HepG2 (cell line): ENCODE measurements at regions not wholly inside any gene's neighbourhood (a gene's known extent, or its start where the extent isn't known, plus 50 kb on each side); places are given as distances from the start of the nearest gene placed in this dataset.

Source experiments
- AGO1 ChIP-seq: fragments of 200-400 bp; formaldehyde crosslinking; IDR thresholded peaks from 2 replicates; pipeline ENCODE4 v1.6.1; 2017; ENCODE audit warnings: mild to moderate bottlenecking, low read depth, low read length, moderate library complexity; ENCODE audit not compliant: poor library complexity, severe bottlenecking
- HNRNPK ChIP-seq: fragments of 200-400 bp; formaldehyde crosslinking; IDR thresholded peaks from 2 replicates; pipeline ENCODE4 v1.6.1; 2018; ENCODE audit warnings: low read length, low read depth, moderate library complexity, mild to moderate bottlenecking; ENCODE audit not compliant: poor library complexity, severe bottlenecking
- PCBP2 ChIP-seq: fragments of 200-400 bp; formaldehyde crosslinking; optimal IDR thresholded peaks from 2 replicates; pipeline ENCODE3; 2018; ENCODE audit warnings: low read length, low read depth; ENCODE audit not compliant: poor library complexity, severe bottlenecking
- POLR2G ChIP-seq: fragments of 200-400 bp; formaldehyde crosslinking; IDR thresholded peaks from 2 replicates; pipeline ENCODE4 v1.6.1; 2018; ENCODE audit warnings: mild to moderate bottlenecking, low read depth, low read length, moderate library complexity
- SMARCE1 ChIP-seq: fragments of 450-650 bp; IDR thresholded peaks from 2 replicates; pipeline ENCODE4 v1.6.1; 2017; ENCODE audit warnings: borderline replicate concordance
- ZNF343 ChIP-seq: sonication (generic); formaldehyde crosslinking; IDR thresholded peaks from 2 replicates; pipeline ENCODE4 v1.4.0; 2020; ENCODE audit warnings: mild to moderate bottlenecking, missing genetic modification reagents
- ZNF891 ChIP-seq: sonication (generic); formaldehyde crosslinking; IDR thresholded peaks from 2 replicates; pipeline ENCODE4 v1.5.0; 2020; ENCODE audit warnings: mild to moderate bottlenecking, missing genetic modification reagents
- TF ChIP-seq, protein P1 (sequence below): sonication (generic); formaldehyde crosslinking; IDR thresholded peaks from 2 replicates; pipeline ENCODE4 v1.4.0; 2020; ENCODE audit warnings: missing genetic modification reagents
- TF ChIP-seq, protein P2 (sequence below): sonication (generic); formaldehyde crosslinking; IDR thresholded peaks from 2 replicates; pipeline ENCODE4 v1.5.0; 2020; ENCODE audit warnings: mild to moderate bottlenecking, missing genetic modification reagents, moderate library complexity
- TF ChIP-seq, protein P3 (sequence below): IDR thresholded peaks from 2 replicates; pipeline ENCODE4 v1.6.1; 2016; ENCODE audit warnings: mild to moderate bottlenecking, missing biosample characterization, missing genetic modification reagents
- TF ChIP-seq, protein P4 (sequence below): sonication (generic); formaldehyde crosslinking; IDR thresholded peaks from one replicate; pipeline ENCODE4 v1.5.1; 2020; ENCODE audit warnings: mild to moderate bottlenecking, missing genetic modification reagents; ENCODE audit errors: not compliant biosample characterization

DNA sequence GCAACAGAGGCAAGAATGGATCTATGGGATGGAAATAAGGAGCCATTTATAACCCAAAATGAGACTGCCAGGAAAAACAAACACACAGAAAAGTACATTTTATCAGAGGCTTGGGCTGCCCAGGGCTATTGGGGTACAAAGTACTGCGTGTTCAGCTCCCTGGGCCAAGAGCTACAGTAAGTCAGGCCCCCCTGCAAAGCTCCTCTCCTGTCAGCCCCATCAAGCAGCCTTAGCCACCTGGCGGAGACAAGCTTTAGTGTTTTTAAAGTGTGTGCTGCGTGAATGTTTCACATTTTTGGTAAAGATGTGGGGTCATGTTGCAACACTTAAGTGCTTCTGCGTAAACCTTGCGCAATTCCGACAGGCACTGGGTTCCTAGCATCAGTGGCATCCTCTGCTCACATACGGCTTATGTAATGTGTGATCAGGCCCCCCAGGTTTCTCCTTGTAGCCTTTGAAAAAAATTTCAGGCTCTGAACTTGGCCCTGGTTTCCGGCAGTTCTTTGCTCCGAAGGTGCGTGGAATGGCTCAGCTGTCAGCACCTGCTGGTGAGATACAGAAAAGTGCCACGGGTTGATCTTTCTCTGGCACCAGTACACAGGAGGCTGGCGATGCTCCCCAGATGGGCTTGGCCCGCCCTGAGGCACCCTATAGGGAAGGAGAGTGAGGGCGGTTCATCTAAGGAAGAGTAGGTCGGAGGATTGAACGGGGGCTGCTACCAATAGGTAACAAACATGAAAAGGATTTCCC lies 198.7 kb upstream of the EEA1 start (continued):
- TF ChIP-seq, protein P1, sequence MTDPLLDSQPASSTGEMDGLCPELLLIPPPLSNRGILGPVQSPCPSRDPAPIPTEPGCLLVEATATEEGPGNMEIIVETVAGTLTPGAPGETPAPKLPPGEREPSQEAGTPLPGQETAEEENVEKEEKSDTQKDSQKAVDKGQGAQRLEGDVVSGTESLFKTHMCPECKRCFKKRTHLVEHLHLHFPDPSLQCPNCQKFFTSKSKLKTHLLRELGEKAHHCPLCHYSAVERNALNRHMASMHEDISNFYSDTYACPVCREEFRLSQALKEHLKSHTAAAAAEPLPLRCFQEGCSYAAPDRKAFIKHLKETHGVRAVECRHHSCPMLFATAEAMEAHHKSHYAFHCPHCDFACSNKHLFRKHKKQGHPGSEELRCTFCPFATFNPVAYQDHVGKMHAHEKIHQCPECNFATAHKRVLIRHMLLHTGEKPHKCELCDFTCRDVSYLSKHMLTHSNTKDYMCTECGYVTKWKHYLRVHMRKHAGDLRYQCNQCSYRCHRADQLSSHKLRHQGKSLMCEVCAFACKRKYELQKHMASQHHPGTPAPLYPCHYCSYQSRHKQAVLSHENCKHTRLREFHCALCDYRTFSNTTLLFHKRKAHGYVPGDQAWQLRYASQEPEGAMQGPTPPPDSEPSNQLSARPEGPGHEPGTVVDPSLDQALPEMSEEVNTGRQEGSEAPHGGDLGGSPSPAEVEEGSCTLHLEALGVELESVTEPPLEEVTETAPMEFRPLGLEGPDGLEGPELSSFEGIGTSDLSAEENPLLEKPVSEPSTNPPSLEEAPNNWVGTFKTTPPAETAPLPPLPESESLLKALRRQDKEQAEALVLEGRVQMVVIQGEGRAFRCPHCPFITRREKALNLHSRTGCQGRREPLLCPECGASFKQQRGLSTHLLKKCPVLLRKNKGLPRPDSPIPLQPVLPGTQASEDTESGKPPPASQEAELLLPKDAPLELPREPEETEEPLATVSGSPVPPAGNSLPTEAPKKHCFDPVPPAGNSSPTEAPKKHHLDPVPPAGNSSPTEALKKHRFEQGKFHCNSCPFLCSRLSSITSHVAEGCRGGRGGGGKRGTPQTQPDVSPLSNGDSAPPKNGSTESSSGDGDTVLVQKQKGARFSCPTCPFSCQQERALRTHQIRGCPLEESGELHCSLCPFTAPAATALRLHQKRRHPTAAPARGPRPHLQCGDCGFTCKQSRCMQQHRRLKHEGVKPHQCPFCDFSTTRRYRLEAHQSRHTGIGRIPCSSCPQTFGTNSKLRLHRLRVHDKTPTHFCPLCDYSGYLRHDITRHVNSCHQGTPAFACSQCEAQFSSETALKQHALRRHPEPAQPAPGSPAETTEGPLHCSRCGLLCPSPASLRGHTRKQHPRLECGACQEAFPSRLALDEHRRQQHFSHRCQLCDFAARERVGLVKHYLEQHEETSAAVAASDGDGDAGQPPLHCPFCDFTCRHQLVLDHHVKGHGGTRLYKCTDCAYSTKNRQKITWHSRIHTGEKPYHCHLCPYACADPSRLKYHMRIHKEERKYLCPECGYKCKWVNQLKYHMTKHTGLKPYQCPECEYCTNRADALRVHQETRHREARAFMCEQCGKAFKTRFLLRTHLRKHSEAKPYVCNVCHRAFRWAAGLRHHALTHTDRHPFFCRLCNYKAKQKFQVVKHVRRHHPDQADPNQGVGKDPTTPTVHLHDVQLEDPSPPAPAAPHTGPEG (CRISPR knock-in tag): 0 out of 2 replicates have a peak, but pooled peaks have one; percentile 40
- TF ChIP-seq, protein P2, sequence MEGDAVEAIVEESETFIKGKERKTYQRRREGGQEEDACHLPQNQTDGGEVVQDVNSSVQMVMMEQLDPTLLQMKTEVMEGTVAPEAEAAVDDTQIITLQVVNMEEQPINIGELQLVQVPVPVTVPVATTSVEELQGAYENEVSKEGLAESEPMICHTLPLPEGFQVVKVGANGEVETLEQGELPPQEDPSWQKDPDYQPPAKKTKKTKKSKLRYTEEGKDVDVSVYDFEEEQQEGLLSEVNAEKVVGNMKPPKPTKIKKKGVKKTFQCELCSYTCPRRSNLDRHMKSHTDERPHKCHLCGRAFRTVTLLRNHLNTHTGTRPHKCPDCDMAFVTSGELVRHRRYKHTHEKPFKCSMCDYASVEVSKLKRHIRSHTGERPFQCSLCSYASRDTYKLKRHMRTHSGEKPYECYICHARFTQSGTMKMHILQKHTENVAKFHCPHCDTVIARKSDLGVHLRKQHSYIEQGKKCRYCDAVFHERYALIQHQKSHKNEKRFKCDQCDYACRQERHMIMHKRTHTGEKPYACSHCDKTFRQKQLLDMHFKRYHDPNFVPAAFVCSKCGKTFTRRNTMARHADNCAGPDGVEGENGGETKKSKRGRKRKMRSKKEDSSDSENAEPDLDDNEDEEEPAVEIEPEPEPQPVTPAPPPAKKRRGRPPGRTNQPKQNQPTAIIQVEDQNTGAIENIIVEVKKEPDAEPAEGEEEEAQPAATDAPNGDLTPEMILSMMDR (CRISPR knock-in tag): peak; percentile 88
- no peak for TF ChIP-seq AGO1
- TF ChIP-seq, protein P3, sequence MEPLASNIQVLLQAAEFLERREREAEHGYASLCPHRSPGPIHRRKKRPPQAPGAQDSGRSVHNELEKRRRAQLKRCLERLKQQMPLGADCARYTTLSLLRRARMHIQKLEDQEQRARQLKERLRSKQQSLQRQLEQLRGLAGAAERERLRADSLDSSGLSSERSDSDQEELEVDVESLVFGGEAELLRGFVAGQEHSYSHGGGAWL: peak; percentile 39; the same call in 1 of the 2 replicates
- no peak for TF ChIP-seq HNRNPK
- TF ChIP-seq, protein P4, sequence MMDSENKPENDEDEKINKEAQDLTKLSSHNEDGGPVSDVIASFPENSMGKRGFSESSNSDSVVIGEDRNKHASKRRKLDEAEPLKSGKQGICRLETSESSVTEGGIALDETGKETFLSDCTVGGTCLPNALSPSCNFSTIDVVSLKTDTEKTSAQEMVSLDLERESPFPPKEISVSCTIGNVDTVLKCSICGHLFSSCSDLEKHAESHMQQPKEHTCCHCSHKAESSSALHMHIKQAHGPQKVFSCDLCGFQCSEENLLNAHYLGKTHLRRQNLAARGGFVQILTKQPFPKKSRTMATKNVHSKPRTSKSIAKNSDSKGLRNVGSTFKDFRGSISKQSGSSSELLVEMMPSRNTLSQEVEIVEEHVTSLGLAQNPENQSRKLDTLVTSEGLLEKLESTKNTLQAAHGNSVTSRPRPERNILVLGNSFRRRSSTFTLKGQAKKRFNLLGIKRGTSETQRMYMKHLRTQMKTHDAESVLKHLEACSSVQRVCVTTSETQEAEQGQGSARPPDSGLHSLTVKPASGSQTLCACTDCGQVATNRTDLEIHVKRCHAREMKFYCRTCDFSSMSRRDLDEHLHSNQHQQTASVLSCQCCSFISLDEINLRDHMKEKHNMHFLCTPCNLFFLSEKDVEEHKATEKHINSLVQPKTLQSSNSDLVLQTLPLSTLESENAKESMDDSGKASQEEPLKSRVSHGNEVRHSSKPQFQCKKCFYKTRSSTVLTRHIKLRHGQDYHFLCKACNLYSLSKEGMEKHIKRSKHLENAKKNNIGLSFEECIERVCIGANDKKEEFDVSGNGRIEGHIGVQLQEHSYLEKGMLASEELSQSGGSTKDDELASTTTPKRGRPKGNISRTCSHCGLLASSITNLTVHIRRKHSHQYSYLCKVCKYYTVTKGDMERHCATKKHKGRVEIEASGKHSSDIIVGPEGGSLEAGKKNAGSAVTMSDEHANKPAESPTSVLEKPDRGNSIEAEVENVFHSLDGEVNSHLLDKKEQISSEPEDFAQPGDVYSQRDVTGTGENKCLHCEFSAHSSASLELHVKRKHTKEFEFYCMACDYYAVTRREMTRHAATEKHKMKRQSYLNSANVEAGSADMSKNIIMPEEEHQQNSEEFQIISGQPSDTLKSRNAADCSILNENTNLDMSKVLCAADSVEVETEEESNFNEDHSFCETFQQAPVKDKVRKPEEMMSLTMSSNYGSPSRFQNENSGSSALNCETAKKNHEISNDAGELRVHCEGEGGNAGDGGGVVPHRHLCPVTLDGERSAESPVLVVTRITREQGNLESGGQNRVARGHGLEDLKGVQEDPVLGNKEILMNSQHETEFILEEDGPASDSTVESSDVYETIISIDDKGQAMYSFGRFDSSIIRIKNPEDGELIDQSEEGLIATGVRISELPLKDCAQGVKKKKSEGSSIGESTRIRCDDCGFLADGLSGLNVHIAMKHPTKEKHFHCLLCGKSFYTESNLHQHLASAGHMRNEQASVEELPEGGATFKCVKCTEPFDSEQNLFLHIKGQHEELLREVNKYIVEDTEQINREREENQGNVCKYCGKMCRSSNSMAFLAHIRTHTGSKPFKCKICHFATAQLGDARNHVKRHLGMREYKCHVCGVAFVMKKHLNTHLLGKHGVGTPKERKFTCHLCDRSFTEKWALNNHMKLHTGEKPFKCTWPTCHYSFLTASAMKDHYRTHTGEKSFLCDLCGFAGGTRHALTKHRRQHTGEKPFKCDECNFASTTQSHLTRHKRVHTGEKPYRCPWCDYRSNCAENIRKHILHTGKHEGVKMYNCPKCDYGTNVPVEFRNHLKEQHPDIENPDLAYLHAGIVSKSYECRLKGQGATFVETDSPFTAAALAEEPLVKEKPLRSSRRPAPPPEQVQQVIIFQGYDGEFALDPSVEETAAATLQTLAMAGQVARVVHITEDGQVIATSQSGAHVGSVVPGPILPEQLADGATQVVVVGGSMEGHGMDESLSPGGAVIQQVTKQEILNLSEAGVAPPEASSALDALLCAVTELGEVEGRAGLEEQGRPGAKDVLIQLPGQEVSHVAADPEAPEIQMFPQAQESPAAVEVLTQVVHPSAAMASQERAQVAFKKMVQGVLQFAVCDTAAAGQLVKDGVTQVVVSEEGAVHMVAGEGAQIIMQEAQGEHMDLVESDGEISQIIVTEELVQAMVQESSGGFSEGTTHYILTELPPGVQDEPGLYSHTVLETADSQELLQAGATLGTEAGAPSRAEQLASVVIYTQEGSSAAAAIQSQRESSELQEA: peak; percentile 42
- no peak for TF ChIP-seq SMARCE1
- TF ChIP-seq ZNF891 (CRISPR knock-in tag): peak; percentile 41
- no peak for TF ChIP-seq ZNF343 (CRISPR knock-in tag)
- TF ChIP-seq POLR2G: peak; percentile 39; the same call in 1 of the 2 replicates
- TF ChIP-seq PCBP2: no peak
